ENCODE measurements at regions not wholly inside any gene's neighbourhood (a gene's known extent, or its start where the extent isn't known, plus 50 kb on each side); places are given as distances from the start of the nearest gene placed in this dataset.

DNA sequence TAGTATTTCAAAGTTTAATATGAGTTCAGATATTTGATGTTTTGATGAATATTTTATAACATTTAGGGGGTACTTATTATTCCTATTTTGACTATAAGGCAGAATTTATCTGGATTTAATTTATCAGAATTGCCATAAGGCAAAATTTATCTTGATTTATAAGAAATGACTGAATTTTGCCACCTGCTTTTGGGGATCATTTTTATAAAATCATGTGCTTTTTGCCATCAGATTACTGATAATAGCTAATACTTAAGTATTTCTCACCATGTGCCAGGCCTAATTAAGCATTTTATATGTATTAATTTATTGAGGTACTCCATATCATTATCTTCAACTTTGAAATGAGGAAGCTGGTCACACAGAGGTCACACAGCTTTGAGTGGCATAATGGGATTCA lies 423.7 kb downstream of the PRKD1 start:
- H4K8ac ChIP-seq (ENCODE audit: extremely low read depth, insufficient read depth, low read length): no peak overlapping the region
- no peak overlapping the region for H3K4ac ChIP-seq (replicated peaks; ENCODE audit: insufficient read length, low read depth, low read length)
- H2AK5ac ChIP-seq (ENCODE audit: low read depth, low read length): no peak overlapping the region
- CTCF ChIA-PET (ENCODE audit: partially characterized antibody): interaction anchor here (0.6 to 2.7 kb wide), 4 partner anchors 13 to 730 kb away, joined by 3 to 9 read pairs (median 3); no protein-coding TSS in a partner anchor
- no peaks in the 10 kb centered on the region for H3K27me3 ChIP-seq (replicated peaks in 1 of 4; ENCODE audit: control insufficient read depth in 3 of 4, extremely low read depth in 1 of 4, insufficient read depth in 3 of 4, low read length in 3 of 4)
- H2BK20ac ChIP-seq (ENCODE audit: low read length): no peak overlapping the region
- FAIRE-seq (no peak), DNase-seq (ENCODE audit: low read depth in 1 of 2, low spot score in 2 of 2) (no peak)
- H3K18ac ChIP-seq (ENCODE audit: extremely low read depth, low read length): no peak overlapping the region
- H3K9me3 ChIP-seq (ENCODE audit: insufficient read depth in 2 of 2, low read depth in 1 of 2, low read length in 1 of 2): peaks cover 7 to 8% of the 10 kb centered on the region in 2 experiments; a peak in 3 of 4 replicates
- no peak for TF ChIP-seq SIRT6 (IDR thresholded peaks at IDR 0.05; ENCODE audit: low read length)
- TF ChIP-seq POLR2AphosphoS5 (IDR thresholded peaks at IDR 0.05; ENCODE audit: low read depth, low read length): no peak
- TF ChIP-seq GTF2F1 (IDR thresholded peaks at IDR 0.05; ENCODE audit: borderline replicate concordance, low read depth, low read length): no peak
- TF ChIP-seq EGR1 (IDR thresholded peaks at IDR 0.05; ENCODE audit: borderline replicate concordance, low read depth, low read length): no peak
- no peak overlapping the region for H4K91ac ChIP-seq (replicated peaks; ENCODE audit: insufficient read length, low read length)
- no peak overlapping the region for H3K27ac ChIP-seq (ENCODE audit: low read depth, low read length)
- H2BK12ac ChIP-seq (ENCODE audit: low read depth, low read length): no peak overlapping the region
- H3K23me2 ChIP-seq (ENCODE audit: low read depth, low read length): no peaks in the 10 kb centered on the region; the same call in 1 of the 2 replicates
- no peak overlapping the region for H3K4me3 ChIP-seq (ENCODE audit: extremely low read depth in 1 of 4, insufficient read depth in 2 of 4, low read depth in 3 of 4, low read length in 4 of 4)
- H2BK15ac ChIP-seq (ENCODE audit: low read length): no peak overlapping the region
- H3K9ac ChIP-seq (replicated peaks in 1 of 4; ENCODE audit: extremely low read depth in 1 of 4, low read depth in 3 of 4, low read length in 3 of 4): no peak overlapping the region
- H3K56ac ChIP-seq (replicated peaks; ENCODE audit: insufficient read length, low read depth, low read length): no peak overlapping the region
- no peak overlapping the region for H2BK5ac ChIP-seq (ENCODE audit: low read depth, low read length)
- no peak overlapping the region for H4K5ac ChIP-seq (ENCODE audit: insufficient read length, low read depth, low read length)
- H3K79me2 ChIP-seq (ENCODE audit: control insufficient read depth in 1 of 2, insufficient read depth in 2 of 2, low read length in 2 of 2): no peaks in the 10 kb centered on the region
- H2BK120ac ChIP-seq (replicated peaks; ENCODE audit: low read depth, low read length): no peak overlapping the region
- no peaks in the 10 kb centered on the region for H4K20me1 ChIP-seq (replicated peaks in 1 of 2; ENCODE audit: control insufficient read depth in 1 of 2, insufficient read depth in 2 of 2, low read length in 2 of 2)
- H3K23ac ChIP-seq (ENCODE audit: insufficient read length): no peak overlapping the region
- H3K14ac ChIP-seq (ENCODE audit: insufficient read length): no peak overlapping the region
- H3K4me1 ChIP-seq (replicated peaks in 1 of 4; ENCODE audit: control insufficient read depth in 3 of 4, insufficient read depth in 4 of 4, low read length in 3 of 4): no peaks in the 10 kb centered on the region
- POLR2A ChIA-PET (ENCODE audit: partially characterized antibody): no interaction called here
- no peaks in the 10 kb centered on the region for H3K36me3 ChIP-seq (ENCODE audit: control insufficient read depth in 2 of 4, insufficient read depth in 4 of 4, low read length in 3 of 4)
- no peaks in the 10 kb centered on the region for H3K79me1 ChIP-seq (ENCODE audit: low read depth, low read length)
- no peak overlapping the region for H2AFZ ChIP-seq (ENCODE audit: low read length)
- H3K4me2 ChIP-seq (ENCODE audit: insufficient read depth in 1 of 2, low read depth in 2 of 2, low read length in 2 of 2): no peak overlapping the region
